ENCODE measurements at regions not wholly inside any gene's neighbourhood (a gene's known extent, or its start where the extent isn't known, plus 50 kb on each side); places are given as distances from the start of the nearest gene placed in this dataset.

DNA sequence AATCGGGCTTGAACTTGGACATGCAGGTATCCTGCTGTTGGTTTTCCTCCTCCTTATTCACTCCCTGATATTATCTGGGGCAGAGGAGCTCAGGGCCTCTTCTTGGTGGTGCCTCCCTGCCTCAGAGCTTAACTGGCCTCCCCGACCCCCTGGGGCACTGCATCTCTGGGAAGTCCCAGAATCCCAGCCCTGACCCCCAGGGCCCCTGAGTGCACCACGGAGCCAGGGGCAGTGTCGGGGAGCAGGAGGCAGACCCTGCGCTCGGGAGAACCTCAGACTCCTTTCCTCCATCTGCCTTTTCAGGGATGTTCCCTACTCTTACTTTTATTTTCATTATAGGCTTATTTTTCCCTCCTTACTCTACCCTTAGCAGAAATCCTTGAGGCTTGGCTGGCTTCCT lies 537.0 kb downstream of the BRD1 start:
- TF ChIP-seq POLR2AphosphoS5 (IDR thresholded peaks at IDR 0.05; ENCODE audit: borderline replicate concordance, low read depth, low read length) (no peak), EZH2 (IDR thresholded peaks at IDR 0.05) (no peak)
